Activated CD4-positive, alpha-beta T cell treated with anti-CD3 and anti-CD28 coated beads for 1 hour (primary cell): ENCODE measurements at regions not wholly inside any gene's neighbourhood (a gene's known extent, or its start where the extent isn't known, plus 50 kb on each side); places are given as distances from the start of the nearest gene placed in this dataset.
"Not testable (repeated sequence)": the region's sequence is repeated elsewhere in the genome, so short reads cannot be mapped to it uniquely, and the experiment has no call there.

Experiments used
- DNase-seq: peaks from one replicate; pipeline ENCODE4 v3.0.0-alpha.2; 2020

GRCh38 chr3:16711691-16712090, 106.5 kb upstream of the DAZL start:
- DNase-seq: not testable (repeated sequence)

GRCh38 chr3:16715281-16715680, 110.1 kb upstream of the DAZL start:
- DNase-seq: no peak

GRCh38 chr3:16719426-16719825, 114.2 kb upstream of the DAZL start:
- no peak for DNase-seq

DNA sequence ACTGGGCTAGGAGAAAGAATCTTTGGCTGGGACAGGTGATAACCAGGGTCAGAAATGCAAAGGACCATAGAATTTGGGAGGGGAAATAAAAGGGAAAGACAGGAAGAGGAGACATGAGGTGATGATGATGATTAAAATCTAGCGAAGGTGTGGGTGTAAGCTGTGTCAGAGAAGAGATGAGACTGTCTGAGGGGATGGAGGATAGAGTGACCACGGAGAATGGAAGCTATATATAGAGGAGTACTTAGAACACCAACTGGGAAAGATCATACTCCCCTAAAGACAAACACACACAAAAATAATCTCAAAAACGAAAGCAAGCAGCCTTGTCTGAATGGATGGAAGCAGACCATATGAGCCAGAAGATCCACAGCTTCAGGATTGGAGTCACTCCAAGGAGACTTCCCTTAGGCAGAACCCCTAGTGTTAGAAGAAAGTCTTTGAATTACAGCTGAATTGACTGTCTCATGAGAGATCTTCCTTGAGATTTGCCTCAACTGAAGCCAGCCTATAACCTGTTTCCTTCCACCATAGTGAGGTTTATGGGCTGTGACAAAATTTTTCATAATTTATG, 115.2 kb upstream of the DAZL start:
- no peak for DNase-seq

- no peak for DNase-seq
Measured at GRCh38 chr3:16721494-16721893, 116.3 kb upstream of the DAZL start.

DNA sequence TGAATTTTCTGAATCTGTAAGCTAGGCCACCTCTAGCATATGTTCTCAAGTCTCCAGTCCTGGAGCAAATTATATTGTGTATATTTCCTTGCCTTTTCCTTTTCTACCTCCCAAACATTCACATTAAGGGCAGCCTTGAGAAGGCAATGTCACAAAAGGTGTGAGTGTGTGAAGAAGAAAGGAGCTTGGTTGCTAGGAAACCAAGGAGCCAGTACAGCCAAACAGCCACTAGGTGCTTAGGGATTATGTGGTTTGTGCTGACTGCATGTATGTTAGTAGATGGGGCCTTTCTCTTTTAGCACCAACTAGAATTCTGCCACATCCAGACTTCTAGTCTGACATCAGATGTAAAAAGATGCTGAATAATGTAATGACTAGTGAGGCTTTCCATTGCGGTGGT, 118.8 kb upstream of the DAZL start:
- DNase-seq: no peak

DNA sequence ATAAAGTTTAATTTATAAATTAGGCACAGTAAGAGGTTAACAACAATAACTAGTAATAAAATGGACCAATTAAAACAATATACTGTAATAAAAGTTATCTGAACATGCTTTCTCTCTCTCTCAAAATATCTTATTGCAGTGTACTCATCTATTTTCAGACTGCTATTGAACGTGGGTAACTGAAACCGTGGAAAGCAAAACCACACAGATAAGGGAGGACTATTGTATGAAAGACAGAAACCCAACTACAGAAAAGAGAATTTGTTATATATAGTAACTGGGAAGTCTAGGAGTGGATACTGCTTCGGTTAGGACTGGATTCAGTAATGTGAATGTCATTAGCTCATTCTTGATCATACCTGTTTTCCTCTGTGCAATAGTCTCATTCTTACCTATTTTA, 119.3 kb upstream of the DAZL start:
- DNase-seq: no peak

GRCh38 chr3:16725972-16726371, 120.7 kb upstream of the DAZL start:
- DNase-seq: no peak

- DNase-seq: no peak
Measured at GRCh38 chr3:16728770-16729745, 123.8 kb upstream of the DAZL start.

DNA sequence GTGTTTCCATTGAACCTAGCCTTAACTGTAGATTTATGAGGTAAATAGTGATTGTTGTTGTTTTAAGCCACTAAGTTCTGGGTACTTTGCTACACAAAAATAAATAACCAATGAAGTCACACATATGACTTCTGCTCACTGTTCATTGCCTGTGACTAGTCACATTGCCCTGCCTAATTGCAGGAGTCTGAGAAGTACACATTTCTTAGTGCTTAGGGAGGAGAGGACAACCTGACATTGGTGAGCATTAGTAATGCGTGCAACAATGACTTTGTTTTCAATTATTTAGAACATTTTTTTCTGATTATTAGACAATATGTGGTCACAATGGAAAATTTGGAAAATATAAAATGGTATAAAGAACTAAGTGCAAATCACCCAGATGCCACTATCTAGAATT, 133.2 kb upstream of the DAZL start:
- no peak for DNase-seq

DNA sequence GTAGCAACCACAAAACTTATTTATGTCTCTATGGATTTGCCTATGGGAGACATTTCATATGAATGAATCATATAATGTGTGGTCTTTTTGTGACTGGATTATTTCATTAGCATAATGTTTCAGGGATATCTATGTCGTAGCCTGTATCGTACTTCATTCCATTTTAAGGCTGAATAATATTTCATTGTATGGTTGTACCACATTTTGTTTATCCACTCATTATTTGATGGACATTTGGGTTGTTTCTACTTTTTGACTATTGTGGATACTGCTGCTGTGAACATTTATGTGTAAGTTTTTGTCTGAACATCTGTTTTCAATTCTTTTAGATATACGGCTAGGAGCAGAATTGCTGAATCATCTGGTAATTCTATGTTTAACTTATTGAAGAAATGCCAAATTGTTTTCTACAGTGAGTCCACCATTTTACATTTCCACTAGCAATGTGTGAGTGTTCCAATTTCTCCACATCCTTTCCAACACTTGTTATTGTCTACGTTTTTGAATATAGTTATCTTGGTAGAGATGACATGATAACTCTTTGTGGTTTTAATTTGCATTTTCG, 134.4 kb upstream of the DAZL start:
- no peak for DNase-seq

DNA sequence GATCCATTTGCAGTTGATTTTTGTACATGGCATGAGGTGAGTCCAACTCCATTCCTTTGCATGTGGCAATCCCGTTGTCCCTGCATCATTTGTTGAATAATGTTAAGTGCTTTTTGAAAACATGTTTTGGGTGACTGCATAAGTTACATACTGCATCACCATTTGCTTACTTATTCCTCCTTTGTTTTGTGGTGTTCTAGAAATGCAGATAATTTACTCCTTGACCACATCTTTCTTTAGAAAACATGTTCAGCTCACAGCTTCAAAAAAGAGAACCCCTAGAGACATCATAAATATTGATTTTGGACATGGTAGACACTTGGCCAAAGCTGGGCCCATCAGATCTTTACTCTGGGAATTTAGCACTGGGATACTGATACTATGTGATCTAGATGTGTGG, 135.3 kb upstream of the DAZL start:
- DNase-seq: no peak

DNA sequence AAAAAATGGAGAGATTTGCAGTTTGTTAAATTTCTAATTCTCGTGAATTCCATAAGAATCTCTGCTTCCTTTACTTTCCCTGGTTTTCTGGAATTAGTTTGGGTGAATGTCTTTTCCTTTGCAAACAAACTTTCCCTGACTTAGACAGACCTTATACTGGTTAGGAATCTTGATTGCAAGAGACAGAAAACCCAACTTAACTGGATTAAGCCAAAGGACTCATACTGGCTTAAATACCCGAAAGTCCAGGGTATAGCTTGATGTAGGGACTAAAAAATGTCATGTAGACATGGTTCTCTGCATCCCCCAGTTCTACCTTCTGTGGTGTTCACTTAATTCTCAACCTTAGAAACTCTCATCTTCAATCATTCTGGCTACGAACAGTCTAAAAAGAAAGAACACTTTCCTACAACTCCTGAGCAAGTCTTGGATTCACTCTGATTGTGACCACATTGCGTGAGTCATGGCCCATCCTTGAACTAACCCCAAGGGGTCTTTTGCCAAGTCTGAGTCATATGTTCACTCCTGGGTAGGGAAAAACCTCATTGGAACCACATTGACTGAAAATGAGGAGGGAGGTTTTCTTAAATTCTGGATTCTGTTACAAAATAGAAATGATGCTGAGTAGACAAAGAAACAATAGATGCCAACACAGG, 136.0 kb upstream of the DAZL start:
- DNase-seq: no peak

DNA sequence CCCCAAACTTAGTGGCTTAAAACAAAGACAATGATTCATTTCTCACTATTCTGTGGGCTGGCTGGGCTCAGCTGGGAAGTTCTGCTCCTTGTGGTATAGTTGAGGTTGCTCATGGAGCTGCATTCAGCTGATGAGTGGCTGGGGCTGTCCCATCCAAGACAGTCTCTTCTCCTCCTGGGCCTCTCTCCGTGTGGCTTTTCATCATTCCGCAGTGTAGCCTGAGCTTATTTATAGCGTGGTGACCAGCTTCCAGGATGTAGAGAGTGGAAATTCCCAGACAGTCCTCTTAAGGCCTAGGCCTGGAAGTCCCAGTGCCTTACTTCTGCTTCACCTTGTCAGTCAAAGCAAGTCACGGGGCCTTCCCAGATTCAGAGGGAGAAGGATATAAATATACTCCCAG, 136.7 kb upstream of the DAZL start:
- DNase-seq: no peak

DNA sequence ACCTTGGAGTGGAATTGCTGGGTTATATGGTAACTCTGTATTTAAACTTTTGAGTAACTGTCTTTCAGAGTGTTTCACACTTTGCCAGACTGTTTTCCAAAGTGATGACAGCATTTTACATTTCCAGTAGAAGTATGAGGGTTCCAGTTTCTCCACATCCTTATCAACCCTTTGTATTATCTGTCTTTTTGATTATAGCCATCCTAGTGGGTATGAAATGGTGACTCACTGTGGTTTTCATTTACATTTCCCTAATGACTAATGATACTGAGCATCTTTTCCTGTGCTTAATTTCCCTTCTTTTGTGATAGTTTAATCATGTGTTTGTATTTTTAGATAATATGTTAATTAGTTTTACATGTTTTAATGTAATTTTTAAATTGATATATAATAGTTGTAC, 138.1 kb upstream of the DAZL start:
- DNase-seq: no peak

DNA sequence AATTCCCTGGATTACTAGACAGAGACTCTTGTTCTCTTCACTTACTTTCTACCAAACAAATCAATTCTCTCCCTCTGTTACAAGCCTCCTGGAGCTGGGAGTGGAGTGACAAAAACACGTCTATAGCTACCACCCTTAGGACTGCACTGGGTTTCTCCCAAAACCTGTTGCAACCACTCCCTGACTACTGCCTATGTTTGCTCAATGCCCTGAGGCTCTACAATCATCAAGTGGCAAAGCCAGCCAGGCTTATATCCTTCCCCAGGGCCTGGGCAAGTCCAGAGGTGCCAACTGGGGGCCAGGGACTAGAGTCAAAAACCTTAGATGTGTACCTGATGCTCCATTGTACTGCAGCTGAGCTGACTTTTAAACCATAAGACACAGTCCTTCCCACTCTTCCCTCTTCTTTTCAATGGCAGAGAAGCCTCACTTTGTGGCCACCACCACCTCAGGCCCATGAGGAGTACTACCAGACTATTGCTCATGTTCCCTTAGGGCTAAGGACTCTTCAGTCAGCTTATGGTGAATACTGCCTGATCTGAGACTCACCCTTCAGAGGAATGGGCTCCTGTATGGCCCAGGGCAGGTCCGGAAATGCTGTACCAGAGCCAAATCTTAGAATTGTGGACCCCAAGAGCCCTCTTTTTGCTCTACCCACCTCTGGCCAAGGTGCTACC, 125.4 kb upstream of the PLCL2 start:
- DNase-seq: no peak

DNA sequence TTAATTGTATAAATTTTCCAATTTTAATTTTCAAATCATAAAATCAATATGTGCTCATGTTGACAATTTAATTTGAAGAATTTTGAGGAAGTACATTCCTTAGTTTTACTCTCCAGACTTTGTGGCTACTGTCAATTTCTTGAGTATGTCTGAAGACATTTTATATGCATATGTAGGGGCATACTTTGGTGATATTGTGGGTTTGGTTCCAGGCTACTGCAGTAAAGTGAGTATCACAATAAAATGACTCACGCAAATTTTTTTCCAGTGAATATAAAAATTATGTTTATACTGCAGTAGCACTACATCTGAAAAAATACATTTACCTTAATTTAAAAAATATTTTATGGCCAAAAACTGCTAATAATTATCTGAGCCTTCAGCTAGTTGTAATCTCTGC, 123.2 kb upstream of the PLCL2 start:
- no peak for DNase-seq

- no peak for DNase-seq
Measured at GRCh38 chr3:16765661-16766060, 119.1 kb upstream of the PLCL2 start.

- no peak for DNase-seq
Measured at GRCh38 chr3:16767006-16767405, 117.7 kb upstream of the PLCL2 start.

GRCh38 chr3:16768014-16768413, 116.7 kb upstream of the PLCL2 start:
- no peak for DNase-seq

GRCh38 chr3:16768956-16769355, 115.8 kb upstream of the PLCL2 start:
- DNase-seq: no peak

- no peak for DNase-seq
Measured at GRCh38 chr3:16769525-16769924, 115.2 kb upstream of the PLCL2 start.

- DNase-seq: no peak
Measured at GRCh38 chr3:16770021-16770420, 114.7 kb upstream of the PLCL2 start.
